ENCODE measurements at regions not wholly inside any gene's neighbourhood (a gene's known extent, or its start where the extent isn't known, plus 50 kb on each side); places are given as distances from the start of the nearest gene placed in this dataset.
"Not testable (repeated sequence)": the region's sequence is repeated elsewhere in the genome, so short reads cannot be mapped to it uniquely, and the experiment has no call there.

GRCh38 chr5:74973694-74974093 is 78.7 kb downstream of the GCNT4 start:
- TF ChIP-seq, protein P1, sequence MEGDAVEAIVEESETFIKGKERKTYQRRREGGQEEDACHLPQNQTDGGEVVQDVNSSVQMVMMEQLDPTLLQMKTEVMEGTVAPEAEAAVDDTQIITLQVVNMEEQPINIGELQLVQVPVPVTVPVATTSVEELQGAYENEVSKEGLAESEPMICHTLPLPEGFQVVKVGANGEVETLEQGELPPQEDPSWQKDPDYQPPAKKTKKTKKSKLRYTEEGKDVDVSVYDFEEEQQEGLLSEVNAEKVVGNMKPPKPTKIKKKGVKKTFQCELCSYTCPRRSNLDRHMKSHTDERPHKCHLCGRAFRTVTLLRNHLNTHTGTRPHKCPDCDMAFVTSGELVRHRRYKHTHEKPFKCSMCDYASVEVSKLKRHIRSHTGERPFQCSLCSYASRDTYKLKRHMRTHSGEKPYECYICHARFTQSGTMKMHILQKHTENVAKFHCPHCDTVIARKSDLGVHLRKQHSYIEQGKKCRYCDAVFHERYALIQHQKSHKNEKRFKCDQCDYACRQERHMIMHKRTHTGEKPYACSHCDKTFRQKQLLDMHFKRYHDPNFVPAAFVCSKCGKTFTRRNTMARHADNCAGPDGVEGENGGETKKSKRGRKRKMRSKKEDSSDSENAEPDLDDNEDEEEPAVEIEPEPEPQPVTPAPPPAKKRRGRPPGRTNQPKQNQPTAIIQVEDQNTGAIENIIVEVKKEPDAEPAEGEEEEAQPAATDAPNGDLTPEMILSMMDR (conservative IDR thresholded peaks at IDR 0.05; ENCODE audit: low read depth) = no peak
- DNase-seq (ENCODE audit: low spot score) = no peak
- ChIA-PET CTCF (no interaction called here), POLR2A (ENCODE audit: low non-redundant PET) (no interaction called here)
- H3K27ac ChIP-seq = no peak overlapping the region

- ChIA-PET POLR2A (ENCODE audit: low non-redundant PET) (no interaction called here), CTCF (no interaction called here)
- TF ChIP-seq, protein P1 (conservative IDR thresholded peaks at IDR 0.05; ENCODE audit: low read depth) = no peak
- DNase-seq (ENCODE audit: low spot score) = no peak
- no peak overlapping the region for H3K27ac ChIP-seq
Observed at GRCh38 chr5:74971947-74972460, 80.4 kb downstream of the GCNT4 start.

- CTCF ChIA-PET = interaction anchor here (1.1 kb wide), 1 partner anchor 17 kb away, joined by 4 read pairs; no protein-coding TSS in a partner anchor
- POLR2A ChIA-PET (ENCODE audit: low non-redundant PET); DNase-seq (ENCODE audit: low spot score); H3K27ac ChIP-seq: not testable (repeated sequence)
Observed at GRCh38 chr5:74970891-74971290, 81.5 kb downstream of the GCNT4 start.

- no peak for DNase-seq (ENCODE audit: low spot score)
- CTCF ChIA-PET = interaction anchor here (0.6 to 0.9 kb wide), 3 partner anchors 12 to 1814 kb away, joined by 3 to 6 read pairs (median 5); no protein-coding TSS in a partner anchor
- no peak overlapping the region for H3K27ac ChIP-seq
- POLR2A ChIA-PET (ENCODE audit: low non-redundant PET) = interaction anchor here (0.6 kb wide), 1 partner anchor 9 kb away, joined by 4 read pairs; no protein-coding TSS in a partner anchor
- TF ChIP-seq, protein P1 (conservative IDR thresholded peaks at IDR 0.05; ENCODE audit: low read depth) = no peak
Observed at GRCh38 chr5:74969726-74970125, 82.6 kb downstream of the GCNT4 start.

DNA sequence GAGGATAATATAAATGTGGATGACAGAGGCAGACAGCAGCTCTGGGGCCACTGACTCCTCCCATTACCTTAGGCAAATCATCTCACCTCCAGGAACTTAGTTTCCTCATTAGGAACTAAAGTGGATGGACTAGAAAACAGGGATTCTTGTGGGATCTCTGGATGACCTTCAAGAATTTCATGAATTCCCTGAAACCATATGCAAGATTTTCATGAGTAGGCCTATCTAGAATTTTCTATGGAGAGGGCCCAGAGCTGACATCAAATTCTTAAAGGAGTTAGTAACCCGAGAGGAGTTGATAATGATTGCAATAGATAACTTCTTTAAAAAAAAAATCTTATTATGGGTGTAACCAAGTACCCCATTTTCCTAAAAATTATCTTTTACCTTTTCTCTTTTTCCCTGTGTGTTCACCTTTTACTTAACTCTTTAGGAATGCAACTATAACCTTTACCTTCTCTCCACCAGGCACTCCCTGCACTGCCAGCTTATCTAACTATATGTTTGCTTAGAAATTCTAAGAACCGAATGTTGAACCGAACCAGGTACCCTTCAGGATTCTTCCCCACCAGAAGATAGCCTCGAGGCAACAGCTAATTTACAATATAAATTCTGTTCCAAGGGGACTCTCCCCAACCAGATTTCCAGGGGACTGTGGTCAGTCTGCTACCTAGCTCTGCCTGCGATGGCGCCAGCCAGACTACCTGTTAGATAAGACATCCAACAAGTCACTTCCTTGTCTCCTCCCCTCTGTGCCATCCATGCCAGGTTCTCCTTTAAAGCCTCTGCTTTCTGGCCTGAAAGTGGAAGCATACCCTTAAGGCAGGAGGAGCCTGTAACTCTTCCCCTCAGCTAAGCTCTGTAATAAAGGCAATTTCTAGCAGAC is 86.0 kb downstream of the GCNT4 start:
- CTCF ChIA-PET = interaction anchor here (0.7 kb wide), 1 partner anchor 211 kb away, joined by 3 read pairs; no protein-coding TSS in a partner anchor
- no peak for DNase-seq (ENCODE audit: low spot score)
- no peak overlapping the region for H3K27ac ChIP-seq
- POLR2A ChIA-PET (ENCODE audit: low non-redundant PET) = no interaction called here
- TF ChIP-seq, protein P1 (conservative IDR thresholded peaks at IDR 0.05; ENCODE audit: low read depth) = no peak

- CTCF ChIA-PET = no interaction called here
Observed at GRCh38 chr5:74963407-74963806, 89.0 kb downstream of the GCNT4 start.

More at GRCh38 chr5:74963407-74963806, 89.0 kb downstream of the GCNT4 start:
- TF ChIP-seq, protein P1 (conservative IDR thresholded peaks at IDR 0.05; ENCODE audit: low read depth) = no peak
- DNase-seq (ENCODE audit: low spot score) = no peak
- POLR2A ChIA-PET (ENCODE audit: low non-redundant PET) = no interaction called here
- H3K27ac ChIP-seq = no peak overlapping the region

Data from RWPE1 (cell line).